T follicular helper cell (primary cell): ENCODE measurements at regions not wholly inside any gene's neighbourhood (a gene's known extent, or its start where the extent isn't known, plus 50 kb on each side); places are given as distances from the start of the nearest gene placed in this dataset.
"Not testable (repeated sequence)": the region's sequence is repeated elsewhere in the genome, so short reads cannot be mapped to it uniquely, and the experiment has no call there.

Source experiments
- DNase-seq: peaks from one replicate; pipeline ENCODE4 v3.0.0-alpha.2; 2020; ENCODE audit warnings: low read depth

DNA sequence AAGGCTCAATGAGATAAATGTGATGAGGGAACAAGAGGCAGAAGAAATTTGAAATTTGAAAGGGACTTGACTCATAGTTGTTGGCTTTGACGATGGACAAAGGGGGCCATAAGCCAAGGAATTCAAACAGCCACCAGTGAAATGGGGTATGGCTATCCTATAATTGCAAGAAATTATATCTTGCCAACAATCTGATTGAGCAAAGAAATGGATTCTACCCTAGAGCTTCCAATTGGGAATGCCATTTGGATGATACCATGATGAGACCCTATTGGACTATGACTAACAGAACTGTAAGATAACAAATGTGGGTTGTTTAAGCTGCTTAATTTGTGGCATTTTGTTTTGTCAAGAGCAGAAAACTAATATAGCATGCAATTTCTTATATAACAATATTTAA lies 270.1 kb upstream of the ARSJ start:
- no peak for DNase-seq

DNA sequence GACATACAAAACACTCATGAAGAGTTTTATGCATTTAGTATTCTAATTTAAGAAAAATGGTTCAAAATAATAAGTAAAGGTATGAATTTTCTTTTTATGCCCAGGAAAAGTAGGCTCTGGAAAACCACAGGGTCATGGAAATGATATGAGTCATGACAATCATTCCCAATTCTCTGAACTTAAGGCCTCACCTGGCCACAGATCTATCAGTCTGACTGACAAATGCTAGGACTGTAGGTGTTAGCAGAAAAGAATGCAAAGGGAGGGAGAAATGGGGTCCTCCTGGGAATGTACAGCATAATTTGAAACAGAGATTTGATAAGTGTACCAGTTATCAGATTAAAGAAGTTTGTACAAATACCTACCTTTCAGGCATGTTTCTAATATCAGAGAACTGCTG lies 270.5 kb upstream of the ARSJ start:
- no peak for DNase-seq

DNA sequence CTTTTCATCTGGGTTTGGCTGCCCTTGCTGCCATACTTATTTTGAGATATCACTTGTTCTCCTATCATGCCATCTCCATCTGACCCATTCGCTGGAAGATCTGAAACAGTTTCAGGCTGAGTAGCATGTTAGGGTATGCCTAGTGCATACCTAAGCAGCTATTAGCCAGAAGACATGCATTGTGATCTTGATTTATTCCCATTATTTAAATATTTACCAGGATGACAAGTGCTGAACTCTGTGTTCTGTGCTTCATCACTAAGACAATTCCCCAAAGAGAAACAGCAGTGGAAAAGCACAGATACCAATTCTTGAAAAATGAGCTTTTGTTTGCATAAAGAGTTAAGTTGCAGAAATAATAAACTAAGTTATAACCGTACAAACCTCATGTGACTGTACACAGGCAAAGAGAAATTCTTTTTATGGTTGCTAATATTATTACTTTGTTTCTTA lies 271.0 kb upstream of the ARSJ start:
- no peak for DNase-seq

DNA sequence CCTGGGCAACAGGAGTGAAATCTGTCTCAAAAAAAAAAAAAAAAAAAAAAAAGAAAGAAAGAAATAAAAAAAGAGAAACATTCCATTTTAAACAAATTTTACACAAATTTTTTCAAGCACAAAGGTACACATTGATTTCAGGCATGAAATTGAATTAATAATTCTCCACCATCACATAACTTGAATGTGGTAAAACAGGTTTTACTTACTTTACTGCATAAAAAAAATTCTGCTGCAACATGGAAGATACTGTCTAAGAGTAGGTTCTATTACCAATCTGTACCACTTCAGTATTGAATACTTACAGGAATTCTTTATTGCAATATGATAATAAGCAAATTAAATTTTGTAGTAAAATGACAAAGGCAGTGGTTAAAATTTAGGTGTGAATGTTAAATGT lies 271.6 kb upstream of the ARSJ start:
- DNase-seq = no peak

DNA sequence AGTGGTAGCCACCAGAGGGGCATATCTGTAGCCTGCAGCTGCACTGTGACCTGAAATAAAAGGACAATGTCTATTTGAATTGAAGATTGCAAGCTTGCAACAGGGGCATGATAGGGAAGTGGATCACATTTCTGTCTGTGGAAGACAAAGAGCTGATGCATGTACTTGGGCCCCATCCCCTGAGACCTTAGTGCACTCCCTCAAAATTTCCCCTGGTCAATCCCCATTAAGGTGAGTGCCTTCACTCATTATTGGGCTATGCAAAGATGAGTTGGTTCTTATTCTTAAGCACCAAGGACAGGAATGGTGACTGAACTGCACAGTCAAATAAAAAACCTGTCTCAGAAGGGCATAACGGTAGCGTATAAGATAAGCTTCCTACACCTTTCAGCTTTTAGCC lies 273.1 kb upstream of the ARSJ start:
- no peak for DNase-seq

DNA sequence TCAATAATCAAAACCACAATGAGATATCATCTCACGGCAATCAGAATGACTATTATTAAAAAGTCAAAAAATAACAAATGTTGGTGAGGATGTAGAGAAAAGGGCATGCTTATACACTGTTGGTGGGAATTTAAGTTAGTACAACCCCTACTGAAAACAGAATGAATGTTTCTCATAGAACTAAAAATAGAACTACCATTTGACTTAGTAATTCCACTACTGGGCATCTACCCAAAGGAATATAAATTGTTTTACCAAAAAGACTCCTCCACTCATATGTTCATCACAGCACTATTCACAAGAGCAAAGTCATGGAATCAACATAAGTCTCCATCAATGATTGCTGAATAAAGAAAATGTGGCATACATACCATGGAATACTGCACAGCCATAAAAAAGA lies 278.1 kb upstream of the ARSJ start:
- no peak for DNase-seq

DNA sequence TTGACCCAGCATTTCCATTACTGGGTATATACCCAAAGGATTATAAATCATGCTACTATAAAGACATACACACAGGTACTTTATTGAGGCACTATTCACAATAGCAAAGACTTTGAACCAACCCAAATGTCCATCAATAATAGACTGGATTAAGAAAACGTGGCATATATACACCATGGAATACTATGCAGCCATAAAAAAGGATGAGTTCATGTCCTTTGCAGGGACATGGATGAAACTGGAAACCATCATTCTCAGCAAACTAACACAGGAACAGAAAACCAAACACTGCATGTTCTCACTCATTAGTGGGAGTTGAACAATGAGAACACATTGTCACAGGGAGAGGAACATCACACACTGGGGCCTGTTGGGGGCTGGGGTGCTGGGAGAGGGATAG lies 283.0 kb upstream of the ARSJ start:
- not testable (repeated sequence) for DNase-seq

DNA sequence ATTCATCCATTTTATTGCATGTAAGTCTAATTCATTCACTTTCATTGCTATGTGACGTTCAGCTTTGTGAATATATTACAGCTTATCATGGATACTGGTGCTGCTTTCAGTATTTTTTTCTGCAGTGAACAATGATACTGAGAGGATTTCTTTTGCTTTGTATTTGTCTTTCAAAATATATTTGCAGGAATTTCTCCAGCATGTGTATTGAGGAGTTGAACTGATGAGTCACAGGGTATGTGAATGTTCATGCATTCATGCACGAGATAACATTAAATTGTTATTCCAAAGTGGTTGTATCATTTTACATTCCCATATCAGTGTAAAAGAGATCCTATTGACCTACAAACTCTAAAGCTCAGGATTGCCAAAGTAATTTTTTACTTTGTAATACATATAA lies 283.8 kb upstream of the ARSJ start:
- DNase-seq = no peak

DNA sequence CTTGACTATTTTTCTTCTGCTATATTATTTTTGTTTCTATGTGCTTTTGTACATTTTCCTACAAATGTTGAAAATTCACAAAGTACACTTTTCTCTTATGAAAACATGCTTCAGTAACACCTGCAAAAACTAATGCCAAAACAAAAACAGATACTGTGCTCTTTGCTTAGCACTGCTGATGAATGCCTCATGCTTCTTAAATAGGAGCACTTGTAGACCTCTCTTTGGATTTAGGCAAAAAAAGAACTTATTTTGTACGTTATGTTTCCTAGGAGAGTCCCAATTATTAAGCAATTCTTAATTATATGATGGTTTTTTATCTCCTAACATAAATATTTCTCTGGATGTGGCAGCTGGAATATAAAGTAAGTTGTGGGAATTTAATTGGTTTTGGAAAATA lies 285.0 kb upstream of the ARSJ start:
- DNase-seq = no peak

DNA sequence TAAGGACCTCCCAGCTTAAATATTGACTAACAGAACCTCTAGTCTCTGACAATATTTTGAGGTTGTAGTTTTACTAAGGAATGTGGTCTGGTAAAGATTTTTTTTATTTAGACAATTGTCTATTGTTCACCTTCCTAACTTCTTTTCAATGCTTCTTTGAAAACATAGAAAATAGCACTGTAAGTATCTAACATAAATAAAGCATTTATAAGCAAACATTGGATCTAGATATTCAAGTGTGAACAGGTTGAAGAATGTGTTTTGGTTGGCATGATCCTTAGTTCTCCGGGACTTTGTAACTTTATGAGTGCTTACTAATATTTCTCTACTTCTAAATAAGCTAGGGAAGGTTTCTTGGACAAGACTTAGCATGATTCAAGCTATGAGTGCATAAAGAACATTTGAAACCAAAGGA lies 285.4 kb upstream of the ARSJ start:
- no peak for DNase-seq

DNA sequence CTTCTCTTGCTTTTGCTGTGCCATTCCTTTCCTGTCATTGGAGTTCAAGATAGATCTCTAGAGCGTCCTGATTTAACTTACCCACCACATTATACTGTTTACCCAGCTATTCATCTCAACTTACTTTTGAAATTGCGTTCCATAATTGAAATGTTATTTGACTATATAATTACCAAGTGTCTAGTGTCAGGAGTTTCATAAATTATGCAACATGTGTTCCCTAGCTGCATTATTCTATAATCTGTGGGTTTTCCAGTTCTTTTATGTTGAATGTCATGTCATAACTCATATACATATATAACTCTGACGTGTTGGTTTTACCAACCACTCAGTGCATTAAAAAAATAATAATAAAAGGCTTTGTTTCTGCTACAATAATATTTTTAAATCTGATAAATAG lies 285.9 kb upstream of the ARSJ start:
- no peak for DNase-seq

DNA sequence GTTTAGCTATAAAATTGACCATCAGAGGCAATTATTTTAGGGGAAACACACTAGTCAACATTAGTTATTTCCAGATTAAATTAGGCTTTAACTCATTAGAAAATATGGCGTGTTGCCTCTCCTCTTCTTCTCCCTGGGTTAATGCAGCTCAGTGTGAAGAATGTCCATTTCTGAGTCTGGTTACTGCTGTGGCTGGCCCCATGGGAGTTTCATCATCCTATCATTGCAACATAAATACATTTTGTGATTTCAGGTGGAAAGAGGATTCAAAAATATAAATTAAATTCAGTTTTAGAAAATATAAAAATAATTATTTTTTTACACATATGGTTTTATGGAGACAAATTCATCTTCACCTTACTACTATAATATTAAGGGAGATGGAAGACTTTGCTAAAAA lies 288.5 kb upstream of the ARSJ start:
- no peak for DNase-seq

DNA sequence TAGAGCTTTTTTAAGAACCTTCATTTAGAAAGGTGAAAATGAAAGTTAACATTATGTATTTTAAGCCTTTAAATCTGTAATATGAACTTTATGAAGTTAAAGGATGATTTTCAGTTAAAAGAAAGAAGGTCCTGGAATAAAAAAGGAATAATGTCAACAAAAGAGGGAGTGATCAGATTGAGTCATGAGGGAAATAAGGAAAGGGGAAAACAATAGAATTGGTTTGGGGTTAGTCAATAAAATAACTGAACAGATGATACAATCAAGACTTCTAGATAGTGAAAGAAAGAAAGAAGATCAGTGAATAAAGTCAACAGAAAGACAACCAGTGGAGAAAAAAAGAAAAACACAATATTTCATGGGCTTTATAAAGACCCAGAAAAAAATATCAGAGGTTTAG lies 291.6 kb upstream of the ARSJ start:
- no peak for DNase-seq

DNA sequence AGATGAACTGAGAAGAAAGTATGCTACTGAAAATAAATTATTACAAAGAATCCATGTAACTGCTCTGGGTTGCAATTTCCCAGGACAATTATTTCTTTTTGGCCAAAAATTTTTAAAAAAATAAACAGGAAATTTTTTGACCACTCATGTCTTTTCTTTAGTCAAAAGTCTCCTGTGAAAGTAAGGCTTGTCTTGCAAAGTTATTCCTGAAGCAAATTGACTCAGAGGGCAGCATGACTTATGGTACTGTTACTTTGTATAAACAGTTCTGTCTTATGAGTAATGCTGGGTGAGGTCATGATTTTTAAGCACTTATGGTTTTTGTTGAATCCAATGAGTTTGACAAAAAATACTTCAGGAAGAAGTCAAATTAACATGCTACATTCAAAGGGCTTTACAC lies 292.8 kb upstream of the ARSJ start:
- DNase-seq = no peak

DNA sequence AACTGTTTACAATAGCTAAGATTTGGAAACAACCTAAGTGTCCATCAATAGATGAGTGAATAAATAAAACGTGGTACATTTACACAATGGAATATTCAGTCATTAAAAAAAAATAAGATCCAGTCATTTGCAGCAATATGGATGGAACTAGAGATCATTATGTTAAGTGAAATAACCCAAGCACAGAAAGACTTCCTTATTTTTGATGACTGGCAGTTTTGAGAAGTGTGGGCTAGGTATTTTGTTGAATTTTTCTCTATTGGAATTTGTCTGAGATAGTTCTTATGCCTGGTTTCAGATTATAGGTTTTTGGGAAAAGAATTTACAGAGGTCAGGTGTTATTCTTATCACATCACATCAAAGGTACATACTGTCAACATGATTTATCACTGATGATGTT lies 293.8 kb upstream of the ARSJ start:
- DNase-seq = no peak

DNA sequence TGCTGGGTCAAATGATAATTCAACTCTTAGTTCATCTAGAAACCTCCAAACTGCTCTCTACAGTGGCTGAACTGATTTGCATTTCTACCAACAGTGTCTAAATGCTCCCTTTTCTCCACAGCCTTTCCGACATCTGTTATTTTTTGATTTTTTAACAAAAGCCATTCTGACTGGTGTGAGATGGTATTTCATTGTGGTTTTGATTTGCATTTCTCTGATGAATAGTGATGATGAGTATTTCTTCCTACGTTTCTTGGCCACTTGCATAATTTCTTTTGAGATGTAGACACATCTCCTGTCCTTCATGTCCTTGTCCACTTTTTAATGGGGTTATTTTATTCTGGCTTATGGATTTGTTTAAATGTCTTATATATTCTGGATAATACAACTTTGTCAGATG lies 298.2 kb upstream of the ARSJ start:
- no peak for DNase-seq

DNA sequence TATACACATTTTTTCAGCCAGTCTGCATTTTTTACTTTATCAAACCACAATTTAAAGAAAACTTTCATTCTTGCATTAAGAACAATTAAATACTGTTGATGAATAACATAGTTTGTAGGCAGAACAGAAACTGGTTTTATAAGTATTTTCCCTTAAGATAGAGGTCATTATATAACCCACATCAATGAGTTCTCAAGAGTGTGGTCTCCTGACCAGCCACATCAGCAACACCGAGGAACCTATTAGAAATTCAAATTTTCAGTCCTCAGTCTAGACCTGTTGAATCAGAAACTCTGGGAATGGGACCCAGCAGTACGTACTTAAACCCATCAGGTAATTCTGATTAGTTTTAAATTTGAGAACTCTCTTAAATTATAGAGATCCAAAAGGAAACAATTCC lies 299.6 kb upstream of the ARSJ start:
- no peak for DNase-seq

DNA sequence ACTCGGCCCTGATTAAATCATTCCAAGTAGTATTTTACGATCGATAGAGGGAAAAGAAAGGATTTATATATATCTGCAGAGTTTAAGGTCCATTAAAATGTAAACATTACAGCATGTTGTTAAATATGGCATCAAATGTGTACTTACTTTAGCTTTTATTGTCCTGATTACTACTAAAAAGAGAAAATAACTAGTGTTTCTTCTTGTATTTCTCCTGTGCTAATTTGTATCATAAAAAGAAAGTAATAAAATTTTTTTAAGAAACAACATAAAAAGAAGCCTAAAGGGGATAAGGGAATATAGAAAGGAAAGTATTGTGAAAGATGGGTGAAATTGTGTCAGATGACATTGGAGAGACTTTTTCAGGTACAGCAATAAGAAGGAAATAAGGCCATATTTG lies 300.3 kb upstream of the ARSJ start:
- no peak for DNase-seq

DNA sequence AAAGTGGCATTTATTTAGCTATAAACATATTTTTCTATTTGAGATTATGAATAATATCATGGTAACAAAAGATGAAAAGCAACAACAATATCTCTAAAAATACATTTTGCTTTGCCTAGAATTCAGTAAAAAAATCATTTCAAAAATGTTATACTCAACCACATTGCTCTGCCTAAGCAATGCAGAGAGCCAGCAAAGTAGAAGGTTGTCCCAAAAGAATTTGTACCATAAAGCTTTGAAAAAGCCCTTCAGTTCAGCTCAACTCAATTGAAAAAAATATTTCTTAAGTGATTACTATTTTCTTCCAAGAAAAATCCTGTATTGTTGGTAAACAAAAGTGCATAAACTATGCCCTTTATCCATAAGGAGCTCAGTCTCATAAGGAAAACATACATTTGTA lies 301.2 kb upstream of the ARSJ start:
- no peak for DNase-seq

DNA sequence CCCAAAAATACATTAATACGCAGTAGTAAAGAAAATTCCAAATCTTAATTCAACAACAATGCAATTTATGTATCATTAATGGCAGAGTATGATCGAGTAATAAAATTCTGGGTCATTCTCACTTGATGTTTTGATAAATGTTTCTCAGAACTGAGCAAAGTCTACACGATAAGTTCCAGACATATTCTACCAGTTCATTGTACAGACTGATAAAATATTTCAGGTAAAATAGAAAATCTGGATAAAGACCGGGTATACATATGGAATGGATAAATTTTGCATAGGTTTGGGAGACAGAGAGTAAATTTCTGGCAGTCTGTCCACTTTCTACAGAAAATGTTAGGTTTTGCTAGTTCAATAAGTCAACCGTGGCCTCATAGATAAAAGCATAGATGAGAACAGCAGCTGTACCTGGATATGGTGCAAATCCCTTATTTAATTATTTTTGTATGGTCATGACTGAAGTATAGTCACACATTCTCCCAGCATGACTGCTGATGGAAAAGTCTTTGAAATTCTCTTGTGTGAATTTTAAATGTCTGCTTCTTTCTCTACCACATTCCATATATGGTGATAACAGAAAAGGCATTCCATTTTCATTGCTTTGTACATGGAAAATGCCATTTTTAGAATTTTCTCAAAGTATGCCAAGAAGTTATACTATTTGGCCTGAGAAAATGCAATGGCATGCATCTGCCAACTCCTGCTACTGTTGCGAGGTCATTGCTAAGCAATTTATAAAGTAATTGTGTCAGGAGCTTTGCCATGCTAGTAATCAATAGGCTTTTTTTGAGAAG lies 301.9 kb upstream of the ARSJ start:
- no peak for DNase-seq

DNA sequence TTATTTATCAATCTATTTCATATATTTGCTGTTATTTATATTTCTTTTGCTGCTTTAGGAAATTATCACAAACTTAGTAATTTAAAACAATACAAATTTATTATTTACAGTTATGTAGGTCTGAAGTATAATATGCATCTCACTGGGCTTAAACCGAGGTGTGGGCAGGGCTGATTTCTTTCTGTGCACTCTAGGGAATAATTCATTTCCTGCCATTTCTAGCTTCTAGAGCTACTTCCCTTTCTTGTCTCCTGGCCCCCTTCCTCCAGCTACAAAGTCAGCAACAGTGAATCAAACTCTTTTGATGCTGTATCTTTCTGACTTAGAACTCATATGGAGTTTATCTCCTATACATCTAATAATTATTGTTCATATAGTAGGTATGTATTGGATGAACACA lies 303.5 kb upstream of the ARSJ start:
- no peak for DNase-seq

DNA sequence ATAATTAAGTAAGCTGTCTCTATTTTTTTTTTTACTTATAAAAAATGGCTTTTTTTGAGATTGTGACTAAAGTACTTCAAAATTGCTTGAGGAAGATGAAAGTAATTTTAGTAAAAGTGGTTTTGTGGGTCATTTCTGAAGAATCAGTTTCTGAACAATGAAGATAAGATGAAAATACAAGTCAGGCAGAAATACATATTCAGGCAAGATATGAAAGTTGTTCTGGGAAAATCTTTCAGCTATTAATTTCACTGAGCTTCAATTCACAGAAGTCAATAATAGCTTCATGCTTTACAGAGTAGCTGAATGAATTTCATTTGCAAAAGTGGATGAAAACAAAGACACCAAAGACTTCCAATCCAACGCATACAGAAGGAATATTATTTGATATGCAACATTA lies 305.2 kb upstream of the ARSJ start:
- no peak for DNase-seq

DNA sequence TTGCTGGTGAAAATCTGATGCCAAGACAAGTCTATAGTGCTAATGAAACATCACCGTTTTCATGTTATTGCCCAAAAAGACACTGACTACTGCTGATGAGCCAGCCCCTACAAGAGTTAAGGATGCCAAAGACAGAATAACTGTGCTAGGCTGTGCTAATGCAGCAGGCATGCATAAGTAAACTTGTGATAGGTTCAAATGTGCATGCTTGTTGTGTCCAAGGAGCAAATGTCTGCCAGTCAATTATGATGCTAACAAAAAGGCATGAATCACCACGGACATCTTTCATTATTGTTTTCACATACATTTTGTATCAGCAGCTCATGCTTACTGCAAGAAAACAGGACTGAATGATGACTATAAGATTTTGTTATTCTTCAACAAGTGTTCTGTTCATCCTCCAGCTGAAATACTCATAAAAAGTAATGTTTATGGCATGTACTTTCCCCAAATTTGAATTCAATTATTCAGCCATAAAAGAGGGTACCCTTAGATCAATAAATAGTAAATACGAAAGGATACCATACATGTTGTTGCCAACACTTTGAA lies 306.9 kb upstream of the ARSJ start:
- DNase-seq = no peak

DNA sequence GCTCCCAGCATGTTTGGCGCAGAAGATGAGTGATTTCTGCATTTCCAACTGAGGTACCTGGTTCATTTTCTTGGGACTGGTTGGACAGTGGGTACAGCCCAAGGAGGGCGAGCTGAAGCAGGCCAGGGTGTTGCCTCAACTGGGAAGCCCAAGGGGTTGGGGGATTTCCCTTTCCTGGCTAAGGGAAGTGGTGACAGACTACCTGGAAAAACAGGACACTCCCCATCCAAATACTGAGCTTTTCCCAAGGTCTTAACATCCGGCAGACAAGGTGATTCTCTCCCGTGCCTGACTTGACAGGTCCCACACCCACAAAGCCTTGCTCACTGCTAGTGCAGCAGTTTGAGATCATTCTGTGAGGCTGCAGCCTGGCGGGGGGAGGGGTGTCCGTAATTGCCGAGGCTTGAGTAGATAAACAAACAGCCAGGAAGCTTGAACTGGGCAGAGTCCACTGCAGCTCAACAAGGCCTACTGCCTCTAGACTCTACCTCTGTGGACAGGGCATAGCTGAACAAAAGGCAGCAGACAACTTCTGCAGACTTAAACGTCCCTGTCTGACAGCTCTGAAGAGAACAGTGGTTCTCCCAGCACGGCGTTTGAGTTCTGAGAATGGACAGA lies 307.7 kb upstream of the ARSJ start:
- DNase-seq = no peak
